ENCODE measurements at regions not wholly inside any gene's neighbourhood (a gene's known extent, or its start where the extent isn't known, plus 50 kb on each side); places are given as distances from the start of the nearest gene placed in this dataset.

- TF ChIP-seq REST (IDR thresholded peaks at IDR 0.05; ENCODE audit: unreplicated experiment) (no peak), ZNF462 (CRISPR knock-in tag; IDR thresholded peaks at IDR 0.05) (no peak)
Observed at GRCh38 chr4:28973587-28974350, 1746.4 kb upstream of the PCDH7 start (continued).

DNA sequence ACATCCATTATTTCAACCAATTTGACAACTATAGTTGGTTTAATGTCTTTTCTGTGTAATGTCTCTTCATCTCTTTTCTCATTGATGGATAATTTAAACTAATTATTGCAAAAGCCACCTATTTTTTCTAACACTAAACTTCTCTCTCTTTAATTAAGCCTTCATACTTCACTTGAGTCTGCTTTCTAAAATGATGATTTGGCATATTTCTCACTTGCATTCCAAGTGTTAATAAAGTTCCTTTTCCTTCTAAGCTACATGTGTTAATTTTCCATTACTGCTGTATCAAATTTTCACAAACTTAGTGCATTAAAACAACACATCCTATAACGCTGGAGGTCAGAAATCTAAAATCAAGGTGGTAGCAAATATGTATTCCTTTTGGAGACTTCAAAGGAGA, 1743.8 kb upstream of the PCDH7 start:
- Mint-ChIP-seq H3K36me3 (ENCODE audit: low read depth) (no peaks in the 10 kb centered on the region), H3K9me3 (no peaks in the 10 kb centered on the region), H3K4me3 (no peak overlapping the region), H3K4me1 (no peaks in the 10 kb centered on the region), H3K27me3 (ENCODE audit: insufficient read depth, low read depth, poor library complexity) (no peaks in the 10 kb centered on the region), H3K27ac (no peak overlapping the region)
- no peaks in the 10 kb centered on the region for H3K36me3 ChIP-seq (ENCODE audit: insufficient read depth)
- H2AFZ ChIP-seq = no peak overlapping the region
- H3K27me3 ChIP-seq (ENCODE audit: insufficient read depth) = no peaks in the 10 kb centered on the region
- H3K4me2 ChIP-seq = no peak overlapping the region
- H3K79me2 ChIP-seq (replicated peaks; ENCODE audit: insufficient read depth) = no peaks in the 10 kb centered on the region
- DNase-seq (ENCODE audit: low spot score) (no peak), ATAC-seq (no peak)
- H3K4me1 ChIP-seq (ENCODE audit: insufficient read depth) = no peaks in the 10 kb centered on the region
- no peaks in the 10 kb centered on the region for H4K20me1 ChIP-seq (replicated peaks; ENCODE audit: insufficient read depth)
- no peak overlapping the region for H3K4me3 ChIP-seq
- H3K27ac ChIP-seq (ENCODE audit: low read depth) = no peak overlapping the region
- no peaks in the 10 kb centered on the region for H3F3A ChIP-seq (replicated peaks; ENCODE audit: low read depth)
- no peaks in the 10 kb centered on the region for H3K9me2 ChIP-seq (ENCODE audit: insufficient read depth)
- TF ChIP-seq EZH2 (IDR thresholded peaks at IDR 0.05; ENCODE audit: low read depth, unreplicated experiment) (no peak), EZH2phosphoT487 (IDR thresholded peaks at IDR 0.05; ENCODE audit: unreplicated experiment) (no peak), ZNF462 (CRISPR knock-in tag; IDR thresholded peaks at IDR 0.05) (no peak), JUNB (IDR thresholded peaks at IDR 0.05; ENCODE audit: unreplicated experiment) (no peak)
